Mammary epithelial cell (primary cell): ENCODE measurements at regions not wholly inside any gene's neighbourhood (a gene's known extent, or its start where the extent isn't known, plus 50 kb on each side); places are given as distances from the start of the nearest gene placed in this dataset.

Experiments used
- CTCF ChIP-seq, 2 donors: IDR thresholded peaks in 1 of 2; conservative IDR thresholded peaks in 1 of 2; 2 replicates each; pipeline ENCODE4 v1.5.1; 2011 to 2012; ENCODE audit warnings: inconsistent platforms in 2 of 2, low read length in 2 of 2, mild to moderate bottlenecking in 2 of 2, control low read depth in 1 of 2, low read depth in 1 of 2; ENCODE audit not compliant: insufficient read depth in 1 of 2; ENCODE audit errors: extremely low read depth in 1 of 2
- EZH2 ChIP-seq: IDR thresholded peaks from 2 replicates; pipeline ENCODE4 v1.6.1; 2012; ENCODE audit warnings: low read length, inconsistent platforms, borderline replicate concordance

- TF ChIP-seq CTCF (conservative IDR thresholded peaks at IDR 0.05 in 1 of 2, IDR thresholded peaks at IDR 0.05 in 1 of 2; ENCODE audit: extremely low read depth in 1 of 2, insufficient read depth in 1 of 2, low read depth in 1 of 2, low read length in 2 of 2) (no peak), EZH2 (no peak)
These were observed 77.9 kb upstream of the RUNX1 start for GRCh38 chr21:35127026-35127425.
